ENCODE measurements at regions not wholly inside any gene's neighbourhood (a gene's known extent, or its start where the extent isn't known, plus 50 kb on each side); places are given as distances from the start of the nearest gene placed in this dataset.

- Histone ChIP-seq H3K9me3 (ENCODE audit: control insufficient read depth, insufficient read depth, low read length) (no peaks in the 10 kb centered on the region), H3F3A (ENCODE audit: control insufficient read depth, insufficient read depth) (no peaks in the 10 kb centered on the region), H3K36me3 (ENCODE audit: control insufficient read depth, low read length) (no peaks in the 10 kb centered on the region), H4K20me1 (ENCODE audit: control insufficient read depth, insufficient read depth, low read depth, low read length) (no peaks in the 10 kb centered on the region), H3K79me2 (ENCODE audit: control insufficient read depth, low read length) (no peaks in the 10 kb centered on the region), H3K4me2 (ENCODE audit: low read length) (no peak overlapping the region), H3K27me3 (ENCODE audit: control insufficient read depth, low read length) (no peaks in the 10 kb centered on the region), H3K4me3 (ENCODE audit: low read length) (no peak overlapping the region), H3K4me1 (ENCODE audit: control insufficient read depth, low read length) (no peaks in the 10 kb centered on the region), H3K9me2 (replicated peaks; ENCODE audit: control insufficient read depth, low read length) (no peaks in the 10 kb centered on the region), H3K27ac (ENCODE audit: low read depth, low read length) (no peak overlapping the region)
- no peak for TF ChIP-seq CTCF (IDR thresholded peaks at IDR 0.05; ENCODE audit: low read depth, low read length, poor library complexity, severe bottlenecking)
- no peak for TF ChIP-seq EZH2phosphoT487 (IDR thresholded peaks at IDR 0.05; ENCODE audit: borderline replicate concordance, low read length)
These were observed 806.0 kb upstream of the ATXN7L3B start for GRCh38 chr12:73731658-73732057.

GRCh38 chr12:73769337-73769736, 768.3 kb upstream of the ATXN7L3B start:
- no peaks in the 10 kb centered on the region for H3K9me3 ChIP-seq (ENCODE audit: control insufficient read depth, insufficient read depth, low read length)
- no peaks in the 10 kb centered on the region for H3K27me3 ChIP-seq (ENCODE audit: control insufficient read depth, low read length)
- no peak overlapping the region for H3K27ac ChIP-seq (ENCODE audit: low read depth, low read length)
- no peaks in the 10 kb centered on the region for H3F3A ChIP-seq (ENCODE audit: control insufficient read depth, insufficient read depth)
- no peaks in the 10 kb centered on the region for H4K20me1 ChIP-seq (ENCODE audit: control insufficient read depth, insufficient read depth, low read depth, low read length)
- H3K4me1 ChIP-seq (ENCODE audit: control insufficient read depth, low read length): no peaks in the 10 kb centered on the region
- TF ChIP-seq CTCF (IDR thresholded peaks at IDR 0.05; ENCODE audit: low read depth, low read length, poor library complexity, severe bottlenecking) (no peak), EZH2phosphoT487 (IDR thresholded peaks at IDR 0.05; ENCODE audit: borderline replicate concordance, low read length) (no peak)
- H3K36me3 ChIP-seq (ENCODE audit: control insufficient read depth, low read length): no peaks in the 10 kb centered on the region
- H3K4me3 ChIP-seq (ENCODE audit: low read length): no peak overlapping the region
- H3K4me2 ChIP-seq (ENCODE audit: low read length): no peak overlapping the region
- no peaks in the 10 kb centered on the region for H3K79me2 ChIP-seq (ENCODE audit: control insufficient read depth, low read length)
- H3K9me2 ChIP-seq (replicated peaks; ENCODE audit: control insufficient read depth, low read length): no peaks in the 10 kb centered on the region

- no peak overlapping the region for H3K27ac ChIP-seq (ENCODE audit: low read depth, low read length)
- no peaks in the 10 kb centered on the region for H3K9me2 ChIP-seq (replicated peaks; ENCODE audit: control insufficient read depth, low read length)
- H3K36me3 ChIP-seq (ENCODE audit: control insufficient read depth, low read length): no peaks in the 10 kb centered on the region
- peaks cover 12% of the 10 kb centered on the region; the same call in 1 of the 2 replicates for H3K9me3 ChIP-seq (ENCODE audit: control insufficient read depth, insufficient read depth, low read length)
- H3K27me3 ChIP-seq (ENCODE audit: control insufficient read depth, low read length): no peaks in the 10 kb centered on the region
- no peak overlapping the region for H3K4me3 ChIP-seq (ENCODE audit: low read length)
- no peaks in the 10 kb centered on the region for H4K20me1 ChIP-seq (ENCODE audit: control insufficient read depth, insufficient read depth, low read depth, low read length)
- no peak overlapping the region for H3K4me2 ChIP-seq (ENCODE audit: low read length)
- no peak for TF ChIP-seq EZH2phosphoT487 (IDR thresholded peaks at IDR 0.05; ENCODE audit: borderline replicate concordance, low read length)
- no peak for TF ChIP-seq CTCF (IDR thresholded peaks at IDR 0.05; ENCODE audit: low read depth, low read length, poor library complexity, severe bottlenecking)
- H3F3A ChIP-seq (ENCODE audit: control insufficient read depth, insufficient read depth): no peaks in the 10 kb centered on the region
- H3K79me2 ChIP-seq (ENCODE audit: control insufficient read depth, low read length): no peaks in the 10 kb centered on the region
- H3K4me1 ChIP-seq (ENCODE audit: control insufficient read depth, low read length): no peaks in the 10 kb centered on the region
These were observed 739.1 kb upstream of the ATXN7L3B start for GRCh38 chr12:73798523-73798922.

All from DOHH2 (cell line).